ENCODE measurements at regions not wholly inside any gene's neighbourhood (a gene's known extent, or its start where the extent isn't known, plus 50 kb on each side); places are given as distances from the start of the nearest gene placed in this dataset.

GRCh38 chr19:56964410-56964920 lies 123.9 kb upstream of the PEG3 start:
- H4K20me1 ChIP-seq (ENCODE audit: insufficient read depth) = no peaks in the 10 kb centered on the region
- H3K79me2 ChIP-seq (ENCODE audit: insufficient read depth, low read length) = no peaks in the 10 kb centered on the region
- no peaks in the 10 kb centered on the region for H3K36me3 ChIP-seq (ENCODE audit: control insufficient read depth in 1 of 2, insufficient read depth in 2 of 2, low read length in 2 of 2)
- no peak overlapping the region for H3K4me2 ChIP-seq (ENCODE audit: low read length)
- no peaks in the 10 kb centered on the region for H3K4me1 ChIP-seq (ENCODE audit: control insufficient read depth in 1 of 2, insufficient read depth in 2 of 2, low read length in 2 of 2)
- no peak overlapping the region for H3K27ac ChIP-seq (ENCODE audit: low read depth, low read length)
- RAD21 ChIA-PET (ENCODE audit: low non-redundant PET in 1 of 2, low total read pairs in 2 of 2, uncharacterized antibody in 2 of 2, unreplicated experiment in 2 of 2) = no interaction called here
- no peak for DNase-seq (ENCODE audit: low read depth, low spot score)
- H2AFZ ChIP-seq (ENCODE audit: low read depth, low read length, poor library complexity, severe bottlenecking) = no peak overlapping the region
- no TSS peak for BruUV-seq (replicated peaks)
- H3K9me2 ChIP-seq (ENCODE audit: insufficient read depth) = no peaks in the 10 kb centered on the region
- ATAC-seq = no peak
- POLR2A ChIA-PET = no interaction called here
- no peak overlapping the region for H3K9ac ChIP-seq (ENCODE audit: low read length)
- intact Hi-C loops (cut with micrococcal nuclease) = no loop called here
- no peak overlapping the region for H3K4me3 ChIP-seq (replicated peaks in 1 of 2; ENCODE audit: low read depth in 1 of 2, low read length in 2 of 2)
- CTCF ChIA-PET = no interaction called here
- H3K9me3 ChIP-seq (ENCODE audit: control insufficient read depth in 1 of 2, insufficient read depth in 1 of 2, low read depth in 1 of 2, low read length in 2 of 2) = peaks cover 0 to 12% of the 10 kb centered on the region in 2 experiments; a peak in 2 of 4 replicates
- TF ChIP-seq CBX3 (IDR thresholded peaks at IDR 0.05; ENCODE audit: low read depth) = no peak
- no peak for TF ChIP-seq ATF3 (IDR thresholded peaks at IDR 0.05)
- no peak for TF ChIP-seq ZBTB33 (IDR thresholded peaks at IDR 0.05; ENCODE audit: extremely low read depth, insufficient replicate concordance, low read length)
- no peak for TF ChIP-seq CEBPB (IDR thresholded peaks at IDR 0.05; ENCODE audit: low read depth)
- TF ChIP-seq SP1 (IDR thresholded peaks at IDR 0.05; ENCODE audit: low read depth) = no peak
- no peak for TF ChIP-seq SRF (IDR thresholded peaks at IDR 0.05; ENCODE audit: low read depth)
- TF ChIP-seq EGR1 (IDR thresholded peaks at IDR 0.05; ENCODE audit: low read depth) = no peak
- TF ChIP-seq ZFX (IDR thresholded peaks at IDR 0.05) = no peak
- no peak for TF ChIP-seq JUND (IDR thresholded peaks at IDR 0.05)
- no peak for TF ChIP-seq SIN3A (IDR thresholded peaks at IDR 0.05; ENCODE audit: low read depth)
- no peak for TF ChIP-seq POLR2AphosphoS5 (IDR thresholded peaks at IDR 0.05; ENCODE audit: low read depth, low read length)
- no peak for TF ChIP-seq EZH2 (IDR thresholded peaks at IDR 0.05)
- no peak for TF ChIP-seq CTCF (IDR thresholded peaks at IDR 0.05 in 2 of 3, conservative IDR thresholded peaks at IDR 0.05 in 1 of 3; ENCODE audit: borderline replicate concordance in 1 of 3, insufficient read depth in 1 of 3, low read depth in 2 of 3, low read length in 2 of 3)
- no peak for TF ChIP-seq TCF7L2 (IDR thresholded peaks at IDR 0.05; ENCODE audit: borderline replicate concordance, extremely low read depth, insufficient read depth, insufficient read length)
- TF ChIP-seq FOSL1 (IDR thresholded peaks at IDR 0.05; ENCODE audit: low read depth) = no peak
- H3K27me3 ChIP-seq (ENCODE audit: insufficient read depth, low read length) = no peaks in the 10 kb centered on the region
